ENCODE measurements at regions not wholly inside any gene's neighbourhood (a gene's known extent, or its start where the extent isn't known, plus 50 kb on each side); places are given as distances from the start of the nearest gene placed in this dataset.

GRCh38 chr12:127223731-127224130 lies 1043.2 kb upstream of the TMEM132C start:
- DNase-seq, result no peak

- no peak for DNase-seq
Measured at GRCh38 chr12:127230843-127231260, 1036.1 kb upstream of the TMEM132C start.

- DNase-seq, result no peak
Measured at GRCh38 chr12:127231371-127231770, 1035.6 kb upstream of the TMEM132C start.

GRCh38 chr12:127233016-127233415 lies 1034.0 kb upstream of the TMEM132C start:
- no peak for DNase-seq

- DNase-seq, result no peak
Measured at GRCh38 chr12:127235761-127236160, 1031.2 kb upstream of the TMEM132C start.

- DNase-seq, result no peak
Measured at GRCh38 chr12:127236491-127236890, 1030.5 kb upstream of the TMEM132C start.

GRCh38 chr12:127237151-127237550 lies 1029.8 kb upstream of the TMEM132C start:
- no peak for DNase-seq

GRCh38 chr12:127238107-127238506 lies 1028.9 kb upstream of the TMEM132C start:
- no peak for DNase-seq

- no peak for DNase-seq
Measured at GRCh38 chr12:127239781-127240180, 1027.2 kb upstream of the TMEM132C start.

GRCh38 chr12:127240249-127240929 lies 1026.6 kb upstream of the TMEM132C start:
- DNase-seq, result no peak

- DNase-seq, result no peak
Measured at GRCh38 chr12:127241072-127241817, 1025.7 kb upstream of the TMEM132C start.

- DNase-seq, result no peak
Measured at GRCh38 chr12:127245009-127245408, 1022.0 kb upstream of the TMEM132C start.

GRCh38 chr12:127245437-127245836 lies 1021.5 kb upstream of the TMEM132C start:
- DNase-seq, result no peak

GRCh38 chr12:127247937-127248336 lies 1019.0 kb upstream of the TMEM132C start:
- DNase-seq, result no peak

GRCh38 chr12:127249428-127249827 lies 1017.5 kb upstream of the TMEM132C start:
- DNase-seq, result no peak

GRCh38 chr12:127253797-127254327 lies 1013.1 kb upstream of the TMEM132C start:
- no peak for DNase-seq

- no peak for DNase-seq
Measured at GRCh38 chr12:127254420-127254955, 1012.5 kb upstream of the TMEM132C start.

GRCh38 chr12:127257366-127257935 lies 1009.5 kb upstream of the TMEM132C start:
- DNase-seq, result no peak

- DNase-seq, result no peak
Measured at GRCh38 chr12:127260531-127260930, 1006.4 kb upstream of the TMEM132C start.

- DNase-seq, result no peak
Measured at GRCh38 chr12:127260999-127261398, 1006.0 kb upstream of the TMEM132C start.

GRCh38 chr12:127262615-127263014 lies 1004.4 kb upstream of the TMEM132C start:
- DNase-seq, result no peak

- no peak for DNase-seq
Measured at GRCh38 chr12:127263621-127264020, 1003.3 kb upstream of the TMEM132C start.

- no peak for DNase-seq
Measured at GRCh38 chr12:127267128-127267527, 999.8 kb upstream of the TMEM132C start.

- DNase-seq, result no peak
Measured at GRCh38 chr12:127268213-127268612, 998.8 kb upstream of the TMEM132C start.
